ENCODE measurements at regions not wholly inside any gene's neighbourhood (a gene's known extent, or its start where the extent isn't known, plus 50 kb on each side); places are given as distances from the start of the nearest gene placed in this dataset.
"Not testable (repeated sequence)": the region's sequence is repeated elsewhere in the genome, so short reads cannot be mapped to it uniquely, and the experiment has no call there.

DNA sequence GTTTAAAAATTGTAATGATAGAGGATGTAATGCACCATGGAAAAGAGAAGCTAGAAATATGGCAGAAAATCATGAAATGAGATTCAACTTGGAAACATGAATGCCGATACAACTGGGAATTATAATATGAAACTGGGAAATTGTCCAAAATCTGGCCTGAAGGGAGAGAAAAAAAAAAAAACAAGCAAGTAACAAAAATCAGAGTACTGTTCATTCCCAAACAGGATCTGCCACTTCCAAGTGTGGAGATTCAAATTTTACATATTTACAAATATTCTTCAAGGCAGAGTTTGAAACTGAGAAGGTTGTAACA is 56.6 kb upstream of the MOCS2 start:
- TF ChIP-seq, protein P1, sequence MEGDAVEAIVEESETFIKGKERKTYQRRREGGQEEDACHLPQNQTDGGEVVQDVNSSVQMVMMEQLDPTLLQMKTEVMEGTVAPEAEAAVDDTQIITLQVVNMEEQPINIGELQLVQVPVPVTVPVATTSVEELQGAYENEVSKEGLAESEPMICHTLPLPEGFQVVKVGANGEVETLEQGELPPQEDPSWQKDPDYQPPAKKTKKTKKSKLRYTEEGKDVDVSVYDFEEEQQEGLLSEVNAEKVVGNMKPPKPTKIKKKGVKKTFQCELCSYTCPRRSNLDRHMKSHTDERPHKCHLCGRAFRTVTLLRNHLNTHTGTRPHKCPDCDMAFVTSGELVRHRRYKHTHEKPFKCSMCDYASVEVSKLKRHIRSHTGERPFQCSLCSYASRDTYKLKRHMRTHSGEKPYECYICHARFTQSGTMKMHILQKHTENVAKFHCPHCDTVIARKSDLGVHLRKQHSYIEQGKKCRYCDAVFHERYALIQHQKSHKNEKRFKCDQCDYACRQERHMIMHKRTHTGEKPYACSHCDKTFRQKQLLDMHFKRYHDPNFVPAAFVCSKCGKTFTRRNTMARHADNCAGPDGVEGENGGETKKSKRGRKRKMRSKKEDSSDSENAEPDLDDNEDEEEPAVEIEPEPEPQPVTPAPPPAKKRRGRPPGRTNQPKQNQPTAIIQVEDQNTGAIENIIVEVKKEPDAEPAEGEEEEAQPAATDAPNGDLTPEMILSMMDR (IDR thresholded peaks at IDR 0.05; ENCODE audit: extremely low read depth, low read depth, low read length) = no peak
- Histone ChIP-seq H3K36me3 (ENCODE audit: insufficient read depth, low read length) (no peaks in the 10 kb centered on the region), H4K20me1 (ENCODE audit: insufficient read depth, low read length) (no peaks in the 10 kb centered on the region), H3K79me2 (ENCODE audit: insufficient read depth, low read length) (no peaks in the 10 kb centered on the region), H3K27ac (ENCODE audit: low read depth, low read length) (no peak overlapping the region), H3K4me3 (ENCODE audit: insufficient read depth, low read length) (no peak overlapping the region), H3K27me3 (ENCODE audit: insufficient read depth, low read length) (no peaks in the 10 kb centered on the region), H3K9me3 (ENCODE audit: low read depth, low read length) (no peaks in the 10 kb centered on the region), H3K4me1 (ENCODE audit: insufficient read depth, low read length) (peaks cover 7% of the 10 kb centered on the region), H2AFZ (ENCODE audit: low read length) (no peak overlapping the region), H3K4me2 (ENCODE audit: insufficient read depth, low read length) (no peak overlapping the region)
- no peak for DNase-seq (ENCODE audit: insufficient read length, low spot score, missing footprints)

DNA sequence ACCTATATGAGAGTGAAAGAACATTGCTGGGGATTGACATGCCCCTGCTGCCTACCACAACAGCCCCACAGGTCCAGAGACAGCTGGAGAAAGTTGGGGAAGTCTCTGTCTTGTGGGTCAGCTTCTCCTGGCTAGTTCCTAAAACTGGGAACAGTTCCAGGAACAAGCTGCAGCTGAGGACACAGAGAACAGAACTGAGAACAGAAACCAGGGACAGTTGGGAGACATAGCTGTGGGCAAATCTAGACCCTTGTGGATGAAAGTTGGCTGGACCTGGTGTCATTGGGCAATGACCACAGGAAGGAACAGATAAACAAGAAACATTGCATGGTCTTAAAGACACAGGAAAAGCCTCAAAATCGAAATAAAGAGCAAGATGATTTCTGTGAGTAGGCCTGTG is 58.3 kb upstream of the MOCS2 start:
- Histone ChIP-seq H3K27me3 (ENCODE audit: insufficient read depth, low read length) (no peaks in the 10 kb centered on the region), H2AFZ (ENCODE audit: low read length) (peak overlapping the region; percentile 53), H4K20me1 (ENCODE audit: insufficient read depth, low read length) (no peaks in the 10 kb centered on the region), H3K4me2 (ENCODE audit: insufficient read depth, low read length) (peak overlapping the region; percentile 23), H3K27ac (ENCODE audit: low read depth, low read length) (no peak overlapping the region), H3K9me3 (ENCODE audit: low read depth, low read length) (no peaks in the 10 kb centered on the region), H3K4me3 (ENCODE audit: insufficient read depth, low read length) (no peak overlapping the region), H3K4me1 (ENCODE audit: insufficient read depth, low read length) (peaks cover 7% of the 10 kb centered on the region), H3K79me2 (ENCODE audit: insufficient read depth, low read length) (no peaks in the 10 kb centered on the region), H3K36me3 (ENCODE audit: insufficient read depth, low read length) (no peaks in the 10 kb centered on the region)
- no peak for DNase-seq (ENCODE audit: insufficient read length, low spot score, missing footprints)
- TF ChIP-seq, protein P1 (IDR thresholded peaks at IDR 0.05; ENCODE audit: extremely low read depth, low read depth, low read length) = no peak

DNA sequence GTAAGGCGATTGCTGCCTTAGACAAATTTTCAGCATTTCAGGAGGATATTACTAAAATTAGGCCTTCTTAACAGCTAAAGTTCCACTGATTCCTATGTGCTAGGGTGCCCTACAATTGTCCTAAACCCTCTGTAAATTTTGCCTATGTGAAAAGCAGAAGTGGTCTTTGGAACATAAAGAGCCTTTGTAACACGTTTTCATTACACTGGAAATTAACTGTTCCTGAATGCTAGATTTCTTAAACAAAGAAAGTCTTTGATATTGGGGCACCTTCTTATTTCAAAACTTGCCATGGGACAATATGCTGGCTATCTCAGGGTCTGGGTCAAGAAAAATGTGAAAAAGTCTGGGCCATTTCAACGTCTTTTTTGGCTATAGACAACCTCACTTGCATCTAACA is 60.4 kb upstream of the MOCS2 start:
- Histone ChIP-seq H3K27ac (ENCODE audit: low read depth, low read length) (no peak overlapping the region), H3K4me1 (ENCODE audit: insufficient read depth, low read length) (peaks cover 7% of the 10 kb centered on the region), H3K36me3 (ENCODE audit: insufficient read depth, low read length) (no peaks in the 10 kb centered on the region), H3K4me2 (ENCODE audit: insufficient read depth, low read length) (no peak overlapping the region), H2AFZ (ENCODE audit: low read length) (no peak overlapping the region), H3K9me3 (ENCODE audit: low read depth, low read length) (no peaks in the 10 kb centered on the region), H3K4me3 (ENCODE audit: insufficient read depth, low read length) (no peak overlapping the region), H3K79me2 (ENCODE audit: insufficient read depth, low read length) (no peaks in the 10 kb centered on the region), H4K20me1 (ENCODE audit: insufficient read depth, low read length) (no peaks in the 10 kb centered on the region), H3K27me3 (ENCODE audit: insufficient read depth, low read length) (no peaks in the 10 kb centered on the region)
- no peak for DNase-seq (ENCODE audit: insufficient read length, low spot score, missing footprints)
- TF ChIP-seq, protein P1 (IDR thresholded peaks at IDR 0.05; ENCODE audit: extremely low read depth, low read depth, low read length) = no peak

DNA sequence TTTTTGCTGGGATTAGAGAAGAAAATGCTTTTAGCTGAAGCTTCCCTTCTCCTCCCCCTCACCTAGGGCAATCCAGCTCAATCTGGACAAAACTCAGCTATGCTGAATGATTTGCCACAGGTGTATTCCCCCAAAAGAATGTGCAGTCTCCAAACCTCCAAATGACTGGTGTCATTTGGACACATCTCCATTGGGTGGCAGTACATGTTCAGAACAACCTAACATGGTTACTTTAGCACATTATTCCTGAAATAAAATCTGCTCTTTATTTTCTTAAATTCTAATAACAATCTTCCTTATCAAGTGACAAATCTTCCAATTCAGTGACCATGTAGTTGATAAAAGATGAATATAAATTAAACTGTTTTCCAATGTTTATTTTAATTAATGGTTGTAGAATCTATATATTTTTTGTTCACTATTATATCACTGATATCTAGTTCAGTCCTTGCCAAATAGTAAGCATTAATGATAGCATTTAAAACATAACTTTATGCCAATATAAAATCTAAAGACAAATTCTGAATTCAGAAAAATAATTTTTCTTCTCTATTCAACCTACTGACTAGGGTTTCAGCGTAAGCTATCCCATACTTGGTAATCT is 61.3 kb upstream of the MOCS2 start:
- H3K36me3 ChIP-seq (ENCODE audit: insufficient read depth, low read length) = no peaks in the 10 kb centered on the region
- H3K79me2 ChIP-seq (ENCODE audit: insufficient read depth, low read length) = no peaks in the 10 kb centered on the region
- no peaks in the 10 kb centered on the region for H3K27me3 ChIP-seq (ENCODE audit: insufficient read depth, low read length)
- no peak overlapping the region for H3K27ac ChIP-seq (ENCODE audit: low read depth, low read length)
- no peak overlapping the region for H2AFZ ChIP-seq (ENCODE audit: low read length)
- TF ChIP-seq, protein P1 (IDR thresholded peaks at IDR 0.05; ENCODE audit: extremely low read depth, low read depth, low read length) = peak; percentile 77
- H3K4me1 ChIP-seq (ENCODE audit: insufficient read depth, low read length) = peaks cover 7% of the 10 kb centered on the region
- H3K4me2 ChIP-seq (ENCODE audit: insufficient read depth, low read length) = no peak overlapping the region
- no peaks in the 10 kb centered on the region for H4K20me1 ChIP-seq (ENCODE audit: insufficient read depth, low read length)
- no peaks in the 10 kb centered on the region for H3K9me3 ChIP-seq (ENCODE audit: low read depth, low read length)
- peak; percentile 43 for DNase-seq (ENCODE audit: insufficient read length, low spot score, missing footprints)
- H3K4me3 ChIP-seq (ENCODE audit: insufficient read depth, low read length) = no peak overlapping the region

DNA sequence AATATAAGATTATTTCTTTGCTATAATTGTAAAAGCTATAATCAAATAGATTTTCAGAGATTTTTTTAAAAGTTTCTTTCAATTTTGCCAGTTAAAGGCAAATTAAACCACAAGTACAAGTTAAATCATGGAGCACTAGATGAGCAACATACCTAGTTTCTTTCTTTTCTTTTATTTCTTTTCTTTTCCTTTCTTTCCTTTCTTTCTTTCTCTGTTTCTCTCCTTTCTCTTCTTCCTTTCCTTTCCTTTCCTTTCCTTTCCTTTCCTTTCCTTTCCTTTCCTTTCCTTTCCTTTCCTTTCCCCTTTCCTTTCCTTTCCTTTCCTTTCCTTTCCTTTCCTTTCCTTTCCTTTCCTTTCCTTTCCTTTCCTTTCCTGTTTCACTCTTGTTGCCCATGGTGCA is 62.5 kb upstream of the MOCS2 start:
- DNase-seq (ENCODE audit: insufficient read length, low spot score, missing footprints); H4K20me1 ChIP-seq (ENCODE audit: insufficient read depth, low read length); H3K9me3 ChIP-seq (ENCODE audit: low read depth, low read length); H3K36me3 ChIP-seq (ENCODE audit: insufficient read depth, low read length); H3K4me1 ChIP-seq (ENCODE audit: insufficient read depth, low read length); H3K4me3 ChIP-seq (ENCODE audit: insufficient read depth, low read length); H3K79me2 ChIP-seq (ENCODE audit: insufficient read depth, low read length); H3K27ac ChIP-seq (ENCODE audit: low read depth, low read length); H2AFZ ChIP-seq (ENCODE audit: low read length); H3K27me3 ChIP-seq (ENCODE audit: insufficient read depth, low read length); H3K4me2 ChIP-seq (ENCODE audit: insufficient read depth, low read length): not testable (repeated sequence)

Data from osteoblast (primary cell).